H1 (cell line): ENCODE measurements at regions not wholly inside any gene's neighbourhood (a gene's known extent, or its start where the extent isn't known, plus 50 kb on each side); places are given as distances from the start of the nearest gene placed in this dataset.

ENCODE experiments used
- CTCF ChIA-PET: fragments of 300-600 bp; sonication (Branson Sonifier 250); formaldehyde crosslinking; loops from one replicate; lab custom pipeline; 2021; ENCODE audit not compliant: partially characterized antibody; lab: Charles Lee
- POLR2A ChIA-PET: fragments of 300-600 bp; sonication (Branson Sonifier 250); formaldehyde crosslinking; loops from one replicate; lab custom pipeline; 2021; ENCODE audit warnings: inconsistent platforms; ENCODE audit not compliant: partially characterized antibody; lab: Charles Lee
- DNase-seq, 2 experiments: peaks; one replicate each; pipeline versions ENCODE4 v3.0.0 to v3.0.0-alpha.2; 2010 to 2022; ENCODE audit warnings: low spot score in 2 of 2, low read depth in 1 of 2, mixed read lengths in 1 of 2
- FAIRE-seq: peaks from 2 replicates; lab custom pipeline; 2011; peaks lifted over from hg19 to GRCh38; lab: Jason Lieb, UNC
- H2AFZ ChIP-seq: 2 replicates; pipeline ENCODE4 v1.8.1; 2012; ENCODE audit warnings: low read length, inconsistent platforms
- H2AK5ac ChIP-seq: 2 replicates; pipeline ENCODE4 v1.6.1; 2013; ENCODE audit warnings: low read depth, low read length
- H2BK120ac ChIP-seq: replicated peaks from 2 replicates; pipeline ENCODE3; 2013; ENCODE audit warnings: low read depth, low read length, inconsistent platforms
- H2BK12ac ChIP-seq: 2 replicates; pipeline ENCODE4 v1.6.1; 2013; ENCODE audit warnings: low read depth, low read length
- H2BK15ac ChIP-seq: 2 replicates; pipeline ENCODE4 v1.6.1; 2013; ENCODE audit warnings: low read length
- H2BK20ac ChIP-seq: 2 replicates; pipeline ENCODE4 v1.6.1; 2013; ENCODE audit warnings: low read length
- H2BK5ac ChIP-seq: 2 replicates; pipeline ENCODE4 v1.6.1; 2013; ENCODE audit warnings: low read depth, low read length
- H3K14ac ChIP-seq: 2 replicates; pipeline ENCODE4 v1.6.1; 2013; ENCODE audit warnings: inconsistent platforms; ENCODE audit not compliant: insufficient read length
- H3K18ac ChIP-seq: 2 replicates; pipeline ENCODE4 v1.6.1; 2013; ENCODE audit warnings: low read length; ENCODE audit errors: extremely low read depth
- H3K23ac ChIP-seq: 2 replicates; pipeline ENCODE4 v1.6.1; 2013; ENCODE audit warnings: inconsistent platforms; ENCODE audit not compliant: insufficient read length
- H3K23me2 ChIP-seq: 2 replicates; pipeline ENCODE4 v1.6.1; 2013; ENCODE audit warnings: low read depth, low read length
- H3K27ac ChIP-seq: 2 replicates; pipeline ENCODE4 v1.6.1; 2011; ENCODE audit warnings: low read depth, low read length, inconsistent platforms
- H3K27me3 ChIP-seq, 4 experiments: replicated peaks in 1 of 4; 1 replicate in 1 of 4; 2 replicates in 3 of 4; pipeline versions ENCODE4 v1.6.1 to v1.8.1; 2011 to 2013; ENCODE audit warnings: low read length in 3 of 4, mild to moderate bottlenecking in 3 of 4, inconsistent platforms in 2 of 4, mixed read lengths in 2 of 4, moderate library complexity in 1 of 4; ENCODE audit not compliant: control insufficient read depth in 3 of 4, insufficient read depth in 3 of 4; ENCODE audit errors: extremely low read depth in 1 of 4
- H3K36me3 ChIP-seq, 4 experiments: 2 replicates each; pipeline versions ENCODE4 v1.6.1 to v1.8.1; 2011 to 2013; ENCODE audit warnings: mild to moderate bottlenecking in 4 of 4, low read length in 3 of 4, moderate library complexity in 2 of 4, control low read depth in 1 of 4, inconsistent platforms in 1 of 4; ENCODE audit not compliant: insufficient read depth in 4 of 4, control insufficient read depth in 2 of 4
- H3K4ac ChIP-seq: replicated peaks from 2 replicates; pipeline ENCODE3; 2013; ENCODE audit warnings: low read length, low read depth, mixed read lengths, inconsistent platforms; ENCODE audit not compliant: insufficient read length
- H3K4me1 ChIP-seq, 4 experiments: replicated peaks in 1 of 4; 1 replicate in 1 of 4; 2 replicates in 3 of 4; pipeline versions ENCODE4 v1.6.1 to v1.8.1; 2011 to 2013; ENCODE audit warnings: low read length in 3 of 4, inconsistent platforms in 2 of 4, mixed read lengths in 1 of 4; ENCODE audit not compliant: insufficient read depth in 4 of 4, control insufficient read depth in 3 of 4
- H3K4me2 ChIP-seq, 2 experiments: 2 replicates each; pipeline versions ENCODE4 v1.6.1 to v1.8.1; 2011 to 2013; ENCODE audit warnings: low read depth in 2 of 2, low read length in 2 of 2, control low read depth in 1 of 2, inconsistent platforms in 1 of 2, mild to moderate bottlenecking in 1 of 2; ENCODE audit not compliant: insufficient read depth in 1 of 2
- H3K4me3 ChIP-seq, 4 experiments: fragments of 200-600, 300-600 bp in 1 of 4; sonication (generic), shearing (Covaris generic), sonication (Bioruptor Twin) in 1 of 4; 2 replicates each; pipeline versions ENCODE4 v1.5.1 to v1.8.1; 2011 to 2016; ENCODE audit warnings: low read length in 4 of 4, low read depth in 3 of 4, control low read depth in 2 of 4, inconsistent platforms in 2 of 4, mild to moderate bottlenecking in 2 of 4, mixed read lengths in 1 of 4, moderate library complexity in 1 of 4; ENCODE audit not compliant: insufficient read depth in 2 of 4; ENCODE audit errors: extremely low read depth in 1 of 4
- H3K56ac ChIP-seq: replicated peaks from 2 replicates; pipeline ENCODE3; 2013; ENCODE audit warnings: low read depth, mild to moderate bottlenecking, mixed read lengths, low read length, inconsistent platforms; ENCODE audit not compliant: insufficient read length
- H3K79me1 ChIP-seq: 2 replicates; pipeline ENCODE4 v1.6.1; 2013; ENCODE audit warnings: low read depth, low read length, control low read depth
- H3K79me2 ChIP-seq, 2 experiments: 2 replicates each; pipeline versions ENCODE4 v1.6.1 to v1.8.1; 2012 to 2013; ENCODE audit warnings: low read length in 2 of 2, mild to moderate bottlenecking in 2 of 2, inconsistent platforms in 1 of 2; ENCODE audit not compliant: insufficient read depth in 2 of 2, control insufficient read depth in 1 of 2
- H3K9ac ChIP-seq, 4 experiments: replicated peaks in 1 of 4; 1 replicate in 1 of 4; 2 replicates in 3 of 4; pipeline versions ENCODE4 v1.6.1 to v1.8.1; 2011 to 2013; ENCODE audit warnings: low read depth in 3 of 4, low read length in 3 of 4, control low read depth in 2 of 4, mild to moderate bottlenecking in 2 of 4, moderate library complexity in 2 of 4, inconsistent platforms in 1 of 4; ENCODE audit errors: extremely low read depth in 1 of 4
- H3K9me3 ChIP-seq, 2 experiments: 2 replicates each; pipeline versions ENCODE4 v1.6.1 to v1.8.1; 2012 to 2013; ENCODE audit warnings: mild to moderate bottlenecking in 2 of 2, moderate library complexity in 2 of 2, control low read depth in 1 of 2, inconsistent platforms in 1 of 2, low read depth in 1 of 2, low read length in 1 of 2, mixed read lengths in 1 of 2; ENCODE audit not compliant: insufficient read depth in 2 of 2
- H4K20me1 ChIP-seq, 2 experiments: replicated peaks in 1 of 2; 2 replicates each; pipeline versions ENCODE3 to v1.8.1; 2011 to 2013; ENCODE audit warnings: inconsistent platforms in 2 of 2, low read length in 2 of 2, mild to moderate bottlenecking in 1 of 2; ENCODE audit not compliant: insufficient read depth in 2 of 2, control insufficient read depth in 1 of 2
- H4K5ac ChIP-seq: 2 replicates; pipeline ENCODE4 v1.6.1; 2013; ENCODE audit warnings: low read length, low read depth, mixed read lengths, inconsistent platforms; ENCODE audit not compliant: insufficient read length
- H4K8ac ChIP-seq: 2 replicates; pipeline ENCODE4 v1.8.0; 2013; ENCODE audit warnings: mild to moderate bottlenecking, moderate library complexity, low read length, inconsistent platforms; ENCODE audit not compliant: insufficient read depth; ENCODE audit errors: extremely low read depth
- H4K91ac ChIP-seq: replicated peaks from 2 replicates; pipeline ENCODE3; 2013; ENCODE audit warnings: low read length, mixed read lengths, inconsistent platforms; ENCODE audit not compliant: insufficient read length
- EP300 ChIP-seq, 2 experiments: IDR thresholded peaks; 1 replicate in 1 of 2; 2 replicates in 1 of 2; pipeline ENCODE4 v1.6.1; 2011 to 2012; ENCODE audit warnings: low read depth in 2 of 2, low read length in 2 of 2, mild to moderate bottlenecking in 2 of 2, borderline replicate concordance in 1 of 2, inconsistent platforms in 1 of 2, moderate library complexity in 1 of 2
- EZH2 ChIP-seq: fragments of 200-600 bp; sonication (generic); IDR thresholded peaks from 2 replicates; pipeline ENCODE4 v1.7.1; 2012; ENCODE audit warnings: low read depth, mild to moderate bottlenecking, moderate library complexity, low read length, inconsistent platforms; ENCODE audit not compliant: severe bottlenecking
- HDAC2 ChIP-seq, 2 experiments: fragments of 300-600 bp in 1 of 2; sonication (generic) in 1 of 2; IDR thresholded peaks; 2 replicates each; pipeline ENCODE4 v1.6.1; 2011 to 2012; ENCODE audit warnings: low read depth in 2 of 2, low read length in 2 of 2, mild to moderate bottlenecking in 2 of 2, moderate library complexity in 2 of 2, borderline replicate concordance in 1 of 2, inconsistent platforms in 1 of 2
- KDM4A ChIP-seq: IDR thresholded peaks from one replicate; pipeline ENCODE4 v1.7.1; 2012; ENCODE audit warnings: low read depth, mild to moderate bottlenecking, moderate library complexity, low read length, inconsistent platforms; ENCODE audit not compliant: severe bottlenecking
- POLR2A ChIP-seq, 2 experiments: IDR thresholded peaks; 1 replicate in 1 of 2; 2 replicates in 1 of 2; pipeline ENCODE4 v1.6.1; 2011; ENCODE audit warnings: low read depth in 2 of 2, low read length in 2 of 2, mild to moderate bottlenecking in 2 of 2; ENCODE audit errors: control extremely low read depth in 1 of 2
- RBBP5 ChIP-seq: IDR thresholded peaks from 2 replicates; pipeline ENCODE4 v1.7.1; 2012; ENCODE audit warnings: low read depth, mild to moderate bottlenecking, inconsistent platforms, low read length, moderate library complexity, borderline replicate concordance
- TCF12 ChIP-seq: IDR thresholded peaks from 2 replicates; pipeline ENCODE4 v1.6.1; 2011; ENCODE audit warnings: low read depth, mild to moderate bottlenecking, low read length
- WGBS, 2 experiments: shearing (Covaris generic) in 1 of 2; methylation state at CpG; one replicate each; pipeline versions ENCODE4 v1.1.6 to v1.1.7; 2013 to 2015; ENCODE audit warnings: low lambda C conversion rate in 2 of 2, mixed read lengths in 2 of 2, inconsistent platforms in 1 of 2, low coverage in 1 of 2, missing lambda C conversion rate in 1 of 2; ENCODE audit not compliant: insufficient replicate concordance in 2 of 2, insufficient coverage in 1 of 2, insufficient read length in 1 of 2; ENCODE audit errors: extremely low coverage in 1 of 2, missing lambda C conversion rate in 1 of 2; 5-methylcytosine and 5-hydroxymethylcytosine counted together
- TF ChIP-seq, protein P1 (sequence below): IDR thresholded peaks from 2 replicates; pipeline ENCODE4 v1.6.1; 2011; ENCODE audit warnings: low read depth, mild to moderate bottlenecking, low read length; ENCODE audit not compliant: insufficient read depth

- no peak for DNase-seq
- no peak overlapping the region for H4K91ac ChIP-seq
- POLR2A ChIA-PET: no interaction called here
- H2BK12ac ChIP-seq: no peak overlapping the region
- no peaks in the 10 kb centered on the region for H4K20me1 ChIP-seq
- no peak overlapping the region for H3K23ac ChIP-seq
- no peak overlapping the region for H4K8ac ChIP-seq
- no peak overlapping the region for H3K4me2 ChIP-seq
- H3K27me3 ChIP-seq: no peaks in the 10 kb centered on the region
- no peak overlapping the region for H2BK20ac ChIP-seq
- no peaks in the 10 kb centered on the region for H3K79me1 ChIP-seq
- H3K79me2 ChIP-seq: no peaks in the 10 kb centered on the region
- no peak overlapping the region for H2AK5ac ChIP-seq
- H2BK15ac ChIP-seq: no peak overlapping the region
- H2BK5ac ChIP-seq: no peak overlapping the region
- WGBS, 2 experiments: 90% methylated on average over 5 of the region's 5 CpGs; no CpG with 5 or more reads in 1 of the 2 experiments
- CTCF ChIA-PET: interaction anchor here (0.6 kb wide), 2 partner anchors 9 to 1420 kb away, joined by 3 read pairs; no protein-coding TSS in a partner anchor
- no peaks in the 10 kb centered on the region for H3K36me3 ChIP-seq
- H3K27ac ChIP-seq: no peak overlapping the region
- H2AFZ ChIP-seq: no peak overlapping the region
- no peak overlapping the region for H3K18ac ChIP-seq
- TF ChIP-seq RBBP5: no peak
- TF ChIP-seq KDM4A: no peak
- no peak for TF ChIP-seq TCF12
- TF ChIP-seq POLR2A (IDR thresholded peaks at IDR 0.05; ENCODE audit: control extremely low read depth in 1 of 2, low read depth in 2 of 2, low read length in 2 of 2): no peak
- no peak for TF ChIP-seq HDAC2 (IDR thresholded peaks at IDR 0.05; ENCODE audit: borderline replicate concordance in 1 of 2, low read depth in 2 of 2, low read length in 2 of 2)
- TF ChIP-seq EP300 (IDR thresholded peaks at IDR 0.05; ENCODE audit: borderline replicate concordance in 1 of 2, low read depth in 2 of 2, low read length in 2 of 2): no peak
- no peak for TF ChIP-seq EZH2
- TF ChIP-seq, protein P1, sequence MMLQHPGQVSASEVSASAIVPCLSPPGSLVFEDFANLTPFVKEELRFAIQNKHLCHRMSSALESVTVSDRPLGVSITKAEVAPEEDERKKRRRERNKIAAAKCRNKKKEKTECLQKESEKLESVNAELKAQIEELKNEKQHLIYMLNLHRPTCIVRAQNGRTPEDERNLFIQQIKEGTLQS: no peak
- no peak overlapping the region for H3K14ac ChIP-seq
- no peaks in the 10 kb centered on the region for H3K23me2 ChIP-seq
- H2BK120ac ChIP-seq: no peak overlapping the region
- H3K4me1 ChIP-seq: no peaks in the 10 kb centered on the region
- H3K9ac ChIP-seq: no peak overlapping the region
- no peak overlapping the region for H4K5ac ChIP-seq
- H3K4ac ChIP-seq: no peak overlapping the region
- no peak for FAIRE-seq
- no peak overlapping the region for H3K4me3 ChIP-seq
- peaks cover 3 to 4% of the 10 kb centered on the region in 2 experiments; a peak in 2 of 4 replicates for H3K9me3 ChIP-seq
- no peak overlapping the region for H3K56ac ChIP-seq
Observed at GRCh38 chr13:40408602-40409001, 257.8 kb downstream of the FOXO1 start.
